MM.1S (cell line): ENCODE measurements at regions not wholly inside any gene's neighbourhood (a gene's known extent, or its start where the extent isn't known, plus 50 kb on each side); places are given as distances from the start of the nearest gene placed in this dataset.

Source experiments
- CTCF ChIP-seq: fragments of 300-600 bp; sonication (generic); IDR thresholded peaks from 2 replicates; pipeline ENCODE4 v1.5.1; 2016; ENCODE audit warnings: antibody characterized with exemption, low read length, mixed read lengths
- EZH2 ChIP-seq: fragments of 300-600 bp; sonication (generic); optimal IDR thresholded peaks from 2 replicates; pipeline ENCODE3; 2017; ENCODE audit warnings: low read depth, mild to moderate bottlenecking, antibody characterized with exemption, low read length, mixed read lengths

GRCh38 chr12:22787557-22787956 is 162.6 kb downstream of the ETNK1 start:
- no peak for TF ChIP-seq CTCF
- no peak for TF ChIP-seq EZH2
